Fibroblast of pulmonary artery (primary cell): ENCODE measurements at regions not wholly inside any gene's neighbourhood (a gene's known extent, or its start where the extent isn't known, plus 50 kb on each side); places are given as distances from the start of the nearest gene placed in this dataset.
"Not testable (repeated sequence)": the region's sequence is repeated elsewhere in the genome, so short reads cannot be mapped to it uniquely, and the experiment has no call there.

ENCODE experiments used
- DNase-seq: peaks from one replicate; pipeline ENCODE4 v3.0.0-alpha.2; 2010; ENCODE audit warnings: low read depth
- H3K4me3 ChIP-seq: replicated peaks from 2 replicates; pipeline ENCODE4 v1.5.1; 2011; ENCODE audit warnings: low read depth, mild to moderate bottlenecking, control low read depth, low read length, moderate library complexity
- CTCF ChIP-seq: IDR thresholded peaks from 2 replicates; pipeline ENCODE4 v1.5.1; 2011; ENCODE audit warnings: mild to moderate bottlenecking, control low read depth, low read length, inconsistent platforms; ENCODE audit errors: missing control alignments

GRCh38 chr12:131402781-131403396, 308.0 kb upstream of the SFSWAP start:
- no peak for DNase-seq
- H3K4me3 ChIP-seq = no peak overlapping the region
- TF ChIP-seq CTCF = no peak

DNA sequence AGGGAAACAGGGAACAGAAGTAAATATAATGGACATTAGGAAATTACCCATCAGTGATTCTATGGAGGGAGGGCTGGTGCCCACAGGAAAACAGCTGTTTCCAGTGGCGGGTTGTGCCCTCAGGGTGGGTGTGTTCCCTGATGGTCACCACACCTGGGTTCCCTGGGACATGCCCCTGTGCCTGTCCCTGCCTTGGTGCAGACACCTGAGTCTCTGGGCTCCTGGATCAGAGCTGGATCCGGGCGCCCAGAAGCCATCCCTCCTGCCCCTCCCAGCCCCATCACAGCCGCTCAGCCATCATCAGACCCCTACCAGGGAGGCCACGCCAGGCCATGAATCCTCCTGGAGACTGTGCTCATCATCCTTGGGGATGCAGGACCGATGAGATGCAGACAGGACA, 307.2 kb upstream of the SFSWAP start:
- no peak overlapping the region for H3K4me3 ChIP-seq
- no peak for TF ChIP-seq CTCF
- DNase-seq = no peak

DNA sequence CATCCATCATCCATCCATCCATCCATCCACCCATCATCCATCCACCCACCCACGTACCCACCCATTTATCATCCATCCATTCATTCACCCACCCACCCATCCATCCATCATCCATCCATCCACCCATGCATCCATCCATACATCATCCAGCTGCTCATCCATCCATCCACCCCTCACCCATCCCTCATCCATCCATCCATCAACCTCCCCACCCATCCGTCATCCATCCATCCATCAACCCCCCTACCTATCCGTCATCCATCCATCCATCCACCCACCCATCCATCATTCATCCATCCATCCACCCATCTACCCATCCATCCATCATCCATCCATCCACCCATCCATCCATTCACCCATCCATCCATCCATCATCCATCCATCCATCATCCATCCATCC, 306.2 kb upstream of the SFSWAP start:
- H3K4me3 ChIP-seq = no peak overlapping the region
- TF ChIP-seq CTCF = no peak
- DNase-seq = no peak

DNA sequence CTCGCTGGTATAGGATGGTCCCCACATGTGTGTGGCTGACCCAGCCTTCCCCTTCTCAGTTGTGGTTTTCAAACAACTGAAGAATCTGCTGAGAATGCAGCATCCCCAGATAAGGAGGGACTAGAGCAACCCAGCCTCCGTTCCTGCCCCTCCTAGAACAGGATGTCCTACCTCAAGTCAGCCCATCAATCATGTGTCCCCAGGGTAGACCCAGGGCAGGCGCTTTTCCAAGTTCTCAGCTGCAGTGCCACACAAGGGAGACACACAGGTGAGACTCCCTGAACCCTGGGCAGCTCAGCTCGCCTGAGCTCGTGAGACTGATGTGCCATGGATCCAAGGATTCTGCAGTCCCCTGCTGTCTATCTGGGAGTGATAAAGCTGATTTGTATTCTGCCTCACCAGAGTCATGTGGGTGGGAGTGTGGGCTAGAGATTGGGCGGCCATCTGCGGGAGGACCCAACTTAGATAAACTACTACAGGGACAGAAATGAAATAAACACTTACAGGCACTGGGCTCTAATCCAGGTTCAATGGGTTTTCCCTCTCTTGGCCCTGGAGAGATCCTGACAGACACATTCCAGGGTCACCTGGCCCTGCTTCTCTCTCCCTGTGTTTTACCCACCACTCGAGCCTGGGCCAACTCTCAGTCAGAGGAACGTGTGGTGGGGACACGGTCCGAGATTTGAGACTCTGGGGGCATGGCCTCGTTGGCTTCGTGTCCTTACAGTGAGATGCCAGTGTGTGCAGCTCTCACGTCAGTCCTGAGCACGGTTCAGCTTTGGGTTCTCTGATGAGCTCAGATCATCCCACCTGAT, 303.5 kb upstream of the SFSWAP start:
- no peak for DNase-seq
- TF ChIP-seq CTCF = no peak
- H3K4me3 ChIP-seq = no peak overlapping the region

DNA sequence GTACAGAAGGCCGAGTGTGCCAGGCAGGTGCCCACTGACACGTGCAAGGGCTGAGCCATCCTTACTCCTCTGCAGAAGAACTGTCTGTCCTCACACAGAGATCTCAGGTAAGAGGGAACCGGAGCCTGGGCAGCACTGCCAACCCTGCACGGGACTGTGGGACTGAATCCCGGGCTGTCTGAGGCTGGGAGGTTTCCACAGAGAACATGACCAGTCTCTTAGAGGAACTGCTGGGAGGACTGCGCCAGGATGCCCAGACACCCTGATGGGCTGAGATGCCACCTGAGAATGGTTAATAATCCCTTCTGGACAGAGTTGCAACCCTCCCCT, 302.9 kb upstream of the SFSWAP start:
- no peak overlapping the region for H3K4me3 ChIP-seq
- no peak for DNase-seq
- no peak for TF ChIP-seq CTCF

DNA sequence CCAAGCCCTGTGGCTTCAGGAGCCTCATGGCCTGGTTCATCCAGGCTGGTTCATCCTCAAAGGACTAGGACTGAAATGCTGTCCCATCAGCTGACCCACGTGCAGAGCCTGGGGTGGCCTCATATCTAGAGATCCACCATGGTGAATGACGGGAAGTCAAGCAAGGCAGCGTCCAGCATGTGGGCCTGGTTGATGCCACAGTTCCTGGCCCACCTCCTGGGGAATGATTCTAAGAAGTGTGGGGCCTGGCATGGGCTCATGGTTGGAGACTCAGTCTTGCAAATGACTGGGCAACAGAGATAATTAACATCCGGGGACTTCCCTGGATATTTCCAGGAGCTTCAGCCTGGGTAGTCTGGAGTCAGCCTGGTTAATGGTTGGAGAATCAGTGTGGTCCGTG, 302.4 kb upstream of the SFSWAP start:
- no peak for DNase-seq
- H3K4me3 ChIP-seq = no peak overlapping the region
- TF ChIP-seq CTCF = no peak

DNA sequence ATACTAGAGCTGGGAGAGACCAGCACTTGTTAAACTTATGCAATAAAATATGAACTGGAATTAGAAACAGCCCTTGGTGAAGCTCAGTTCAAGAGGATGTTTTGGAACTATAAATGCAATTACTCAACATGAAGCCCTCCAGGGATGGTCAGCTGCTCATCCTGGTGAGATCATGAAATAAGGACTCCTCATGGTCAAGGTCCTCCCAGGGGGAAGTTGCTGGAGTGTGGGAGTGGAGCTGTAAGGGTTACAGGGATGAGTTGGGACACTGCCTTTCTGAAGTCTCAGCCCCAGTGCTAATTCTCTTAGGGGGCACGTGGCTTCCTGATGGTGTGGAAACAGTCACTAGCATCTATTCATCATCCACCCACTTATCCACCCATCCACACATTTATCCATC, 301.7 kb upstream of the SFSWAP start:
- no peak for DNase-seq
- TF ChIP-seq CTCF = no peak
- no peak overlapping the region for H3K4me3 ChIP-seq

- not testable (repeated sequence) for H3K4me3 ChIP-seq, DNase-seq
These were observed 299.1 kb upstream of the SFSWAP start for GRCh38 chr12:131411827-131412226.
